ENCODE measurements at regions not wholly inside any gene's neighbourhood (a gene's known extent, or its start where the extent isn't known, plus 50 kb on each side); places are given as distances from the start of the nearest gene placed in this dataset.

DNA sequence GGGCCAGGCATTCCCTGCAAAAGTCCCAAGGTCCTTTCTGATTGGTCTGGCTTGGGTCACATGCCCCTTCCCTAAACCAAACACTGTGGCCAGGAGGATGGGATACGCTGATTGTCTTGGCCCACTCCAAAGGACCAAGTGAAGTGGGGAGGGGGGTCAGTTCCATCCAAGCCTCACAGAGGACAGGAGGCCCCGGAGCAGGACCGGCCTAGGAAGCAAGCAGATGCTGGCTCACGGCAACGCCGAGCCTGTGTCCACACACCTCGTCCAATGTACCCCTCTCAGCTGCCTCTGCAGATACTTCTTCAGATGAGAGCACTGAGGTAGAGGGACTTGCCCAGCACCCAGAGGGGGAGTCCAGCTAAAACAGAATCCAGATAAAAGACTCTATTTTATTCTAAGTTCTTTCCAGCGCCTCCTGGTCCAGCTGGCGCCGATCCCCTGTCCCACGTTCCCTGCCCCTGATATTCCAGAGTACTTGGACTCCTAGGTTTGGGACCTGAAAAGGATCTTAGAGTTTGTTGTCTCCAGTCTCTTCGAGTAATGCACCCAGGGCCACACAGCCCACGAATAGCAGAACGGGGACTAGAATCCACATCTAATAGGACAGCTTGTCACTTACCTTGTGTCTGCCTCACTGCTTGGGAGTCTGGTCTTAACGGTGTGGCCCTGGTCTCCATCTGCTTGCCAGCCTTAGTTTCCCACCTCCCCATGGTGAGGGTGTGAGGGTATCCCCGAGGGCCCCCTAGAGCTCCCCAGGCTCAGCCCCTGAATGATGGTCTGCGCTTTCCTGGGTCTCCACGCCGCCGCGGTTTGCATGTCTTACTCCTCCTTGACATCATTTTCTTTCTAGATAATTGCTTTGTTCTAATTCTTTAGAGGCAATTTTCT is 72.4 kb upstream of the UNC5A start:
- TF ChIP-seq, protein P1, sequence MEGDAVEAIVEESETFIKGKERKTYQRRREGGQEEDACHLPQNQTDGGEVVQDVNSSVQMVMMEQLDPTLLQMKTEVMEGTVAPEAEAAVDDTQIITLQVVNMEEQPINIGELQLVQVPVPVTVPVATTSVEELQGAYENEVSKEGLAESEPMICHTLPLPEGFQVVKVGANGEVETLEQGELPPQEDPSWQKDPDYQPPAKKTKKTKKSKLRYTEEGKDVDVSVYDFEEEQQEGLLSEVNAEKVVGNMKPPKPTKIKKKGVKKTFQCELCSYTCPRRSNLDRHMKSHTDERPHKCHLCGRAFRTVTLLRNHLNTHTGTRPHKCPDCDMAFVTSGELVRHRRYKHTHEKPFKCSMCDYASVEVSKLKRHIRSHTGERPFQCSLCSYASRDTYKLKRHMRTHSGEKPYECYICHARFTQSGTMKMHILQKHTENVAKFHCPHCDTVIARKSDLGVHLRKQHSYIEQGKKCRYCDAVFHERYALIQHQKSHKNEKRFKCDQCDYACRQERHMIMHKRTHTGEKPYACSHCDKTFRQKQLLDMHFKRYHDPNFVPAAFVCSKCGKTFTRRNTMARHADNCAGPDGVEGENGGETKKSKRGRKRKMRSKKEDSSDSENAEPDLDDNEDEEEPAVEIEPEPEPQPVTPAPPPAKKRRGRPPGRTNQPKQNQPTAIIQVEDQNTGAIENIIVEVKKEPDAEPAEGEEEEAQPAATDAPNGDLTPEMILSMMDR (IDR thresholded peaks at IDR 0.05; ENCODE audit: extremely low read depth in 1 of 2, insufficient read depth in 1 of 2, low read depth in 1 of 2, low read length in 2 of 2) = no peak
- TF ChIP-seq POLR2A (IDR thresholded peaks at IDR 0.05; ENCODE audit: low read depth, low read length) (no peak), GATA2 (IDR thresholded peaks at IDR 0.05; ENCODE audit: insufficient read depth, insufficient read length, low read depth, low read length) (no peak), POLR2AphosphoS5 (IDR thresholded peaks at IDR 0.05; ENCODE audit: insufficient read depth, low read depth, low read length) (no peak), FOS (IDR thresholded peaks at IDR 0.05; ENCODE audit: borderline replicate concordance, insufficient read depth, low read length) (no peak), EZH2 (IDR thresholded peaks at IDR 0.05; ENCODE audit: borderline replicate concordance, low read depth, low read length, severe bottlenecking) (no peak), MYC (IDR thresholded peaks at IDR 0.05; ENCODE audit: low read depth, low read length) (no peak), JUN (IDR thresholded peaks at IDR 0.05; ENCODE audit: borderline replicate concordance, insufficient read depth, insufficient read length, low read depth) (no peak)
- TF ChIP-seq, protein P2, sequence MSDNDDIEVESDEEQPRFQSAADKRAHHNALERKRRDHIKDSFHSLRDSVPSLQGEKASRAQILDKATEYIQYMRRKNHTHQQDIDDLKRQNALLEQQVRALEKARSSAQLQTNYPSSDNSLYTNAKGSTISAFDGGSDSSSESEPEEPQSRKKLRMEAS (IDR thresholded peaks at IDR 0.05; ENCODE audit: insufficient read depth, insufficient read length) = no peak

All from endothelial cell of umbilical vein (primary cell).